GM13976 (cell line): ENCODE measurements at regions not wholly inside any gene's neighbourhood (a gene's known extent, or its start where the extent isn't known, plus 50 kb on each side); places are given as distances from the start of the nearest gene placed in this dataset.

Experiments used
- DNase-seq: peaks from one replicate; pipeline ENCODE4 v3.0.0; 2012; ENCODE audit warnings: low spot score
- CTCF ChIP-seq: IDR thresholded peaks from 2 replicates; pipeline ENCODE4 v1.5.1; 2012; ENCODE audit warnings: borderline replicate concordance, mild to moderate bottlenecking; ENCODE audit not compliant: insufficient read depth; ENCODE audit errors: extremely low read depth, missing control alignments, control extremely low read depth
- in situ Hi-C: fragments of 300-500 bp; cut with MboI; formaldehyde crosslinking; loops from one replicate; pipeline ENCODE4 v1.12.0; 2022; ENCODE audit warnings: low sequenced_read_pairs, mixed read lengths, inconsistent platforms; ENCODE audit not compliant: unreplicated experiment

- DNase-seq, result no peak
- in situ Hi-C loops, result no loop called here
- no peak for TF ChIP-seq CTCF
These were observed 152.5 kb downstream of the RBFOX3 start for GRCh38 chr17:79458356-79458755.

GRCh38 chr17:79457889-79458288, 153.0 kb downstream of the RBFOX3 start:
- in situ Hi-C loops, result no loop called here
- TF ChIP-seq CTCF, result no peak
- DNase-seq, result no peak

- in situ Hi-C loops, result no loop called here
These were observed 153.5 kb downstream of the RBFOX3 start for GRCh38 chr17:79457376-79457775.

GRCh38 chr17:79455636-79456035, 155.2 kb downstream of the RBFOX3 start:
- no peak for DNase-seq
- in situ Hi-C loops, result no loop called here
- no peak for TF ChIP-seq CTCF

More at GRCh38 chr17:79457376-79457775, 153.5 kb downstream of the RBFOX3 start:
- no peak for DNase-seq
- no peak for TF ChIP-seq CTCF

- no peak for DNase-seq
- no peak for TF ChIP-seq CTCF
- in situ Hi-C loops, result no loop called here
These were observed 156.0 kb downstream of the RBFOX3 start for GRCh38 chr17:79454826-79455225.

- no peak for DNase-seq
- in situ Hi-C loops, result no loop called here
- TF ChIP-seq CTCF, result no peak
These were observed 157.4 kb downstream of the RBFOX3 start for GRCh38 chr17:79453481-79453880.

GRCh38 chr17:79452706-79453105, 158.1 kb downstream of the RBFOX3 start:
- in situ Hi-C loops, result no loop called here
- TF ChIP-seq CTCF, result no peak
- no peak for DNase-seq
